Breast epithelium (tissue), 4 donors: ENCODE measurements at regions not wholly inside any gene's neighbourhood (a gene's known extent, or its start where the extent isn't known, plus 50 kb on each side); places are given as distances from the start of the nearest gene placed in this dataset.

Experiments used
- DNase-seq, 2 donors: peaks; one replicate each; pipeline ENCODE4 v3.0.0-alpha.2; 2019; ENCODE audit warnings: low spot score in 2 of 2
- H3K27ac ChIP-seq, 2 donors: fragments of 200-600 bp; sonication (generic) in 1 of 2; one replicate each; pipeline ENCODE4 v1.5.1; 2016 to 2019; ENCODE audit warnings: mild to moderate bottlenecking in 1 of 2
- H3K27me3 ChIP-seq, 2 donors: fragments of 200-600 bp; sonication (generic) in 1 of 2; one replicate each; pipeline versions ENCODE4 v1.5.1 to v1.6.0; 2017 to 2019; ENCODE audit warnings: control low read depth in 1 of 2, mild to moderate bottlenecking in 1 of 2
- H3K36me3 ChIP-seq: fragments of 200-600 bp; one replicate; pipeline ENCODE4 v1.5.1; 2019
- H3K4me1 ChIP-seq, 2 donors: fragments of 200-600 bp; sonication (generic); one replicate each; pipeline ENCODE4 v1.5.1; 2016 to 2019; ENCODE audit warnings: control low read depth in 1 of 2
- H3K4me3 ChIP-seq, 3 donors: fragments of 200-600 bp; sonication (generic); 1 replicate in 2 of 3; 2 replicates in 1 of 3; pipeline ENCODE4 v1.5.1; 2016 to 2019; ENCODE audit warnings: mild to moderate bottlenecking in 3 of 3, moderate library complexity in 2 of 3
- H3K9me3 ChIP-seq, 2 donors: fragments of 200-600 bp; sonication (generic) in 1 of 2; one replicate each; pipeline ENCODE4 v1.5.1; 2016 to 2019; ENCODE audit warnings: control low read depth in 1 of 2
- CTCF ChIP-seq, 3 donors: fragments of 450-650 bp; IDR thresholded peaks; one replicate each; pipeline ENCODE4 v1.5.1; 2016 to 2017; ENCODE audit warnings: antibody characterized with exemption in 3 of 3, mild to moderate bottlenecking in 3 of 3, moderate library complexity in 3 of 3
- POLR2A ChIP-seq: fragments of 450-650 bp; IDR thresholded peaks from one replicate; pipeline ENCODE4 v1.6.1; 2016; ENCODE audit warnings: antibody characterized with exemption, mild to moderate bottlenecking, moderate library complexity
- POLR2AphosphoS5 ChIP-seq, 3 donors: sonication (generic); formaldehyde crosslinking; IDR thresholded peaks; one replicate each; pipeline ENCODE4 v1.6.1; 2017; ENCODE audit warnings: antibody characterized with exemption in 3 of 3
- intact Hi-C: fragments of 100-400 bp; cut with DNase I; formaldehyde crosslinking; loops from one replicate; pipeline ENCODE4 v1.15.1; 2023; ENCODE audit warnings: low total_unique reads

GRCh38 chr2:22995576-22995975 lies 389.4 kb upstream of the KLHL29 start:
- Histone ChIP-seq H3K27me3 (no peaks in the 10 kb centered on the region), H3K36me3 (no peaks in the 10 kb centered on the region), H3K9me3 (no peaks in the 10 kb centered on the region), H3K27ac (no peak overlapping the region), H3K4me1 (no peaks in the 10 kb centered on the region), H3K4me3 (no peak overlapping the region)
- intact Hi-C loops: no loop called here
- no peak for DNase-seq
- TF ChIP-seq CTCF (IDR thresholded peaks at IDR 0.05): no peak
- no peak for TF ChIP-seq POLR2A
- TF ChIP-seq POLR2AphosphoS5 (IDR thresholded peaks at IDR 0.05): no peak

- Histone ChIP-seq H3K4me1 (no peaks in the 10 kb centered on the region), H3K27me3 (no peaks in the 10 kb centered on the region), H3K4me3 (no peak overlapping the region), H3K9me3 (no peaks in the 10 kb centered on the region), H3K27ac (no peak overlapping the region), H3K36me3 (no peaks in the 10 kb centered on the region)
- intact Hi-C loops: no loop called here
- DNase-seq: no peak
- TF ChIP-seq POLR2AphosphoS5 (IDR thresholded peaks at IDR 0.05) (no peak), CTCF (IDR thresholded peaks at IDR 0.05) (no peak), POLR2A (no peak)
These were observed 388.1 kb upstream of the KLHL29 start for GRCh38 chr2:22996911-22997310.

- Histone ChIP-seq H3K27ac (no peak overlapping the region), H3K36me3 (no peaks in the 10 kb centered on the region), H3K4me1 (no peaks in the 10 kb centered on the region), H3K9me3 (no peaks in the 10 kb centered on the region), H3K4me3 (no peak overlapping the region), H3K27me3 (no peaks in the 10 kb centered on the region)
- intact Hi-C loops: no loop called here
- TF ChIP-seq POLR2AphosphoS5 (IDR thresholded peaks at IDR 0.05) (no peak), POLR2A (no peak), CTCF (IDR thresholded peaks at IDR 0.05) (no peak)
- DNase-seq: no peak
These were observed 386.6 kb upstream of the KLHL29 start for GRCh38 chr2:22998359-22998758.

- no peak for TF ChIP-seq POLR2A
- TF ChIP-seq POLR2AphosphoS5 (IDR thresholded peaks at IDR 0.05): no peak
- no peak for TF ChIP-seq CTCF (IDR thresholded peaks at IDR 0.05)
- Histone ChIP-seq H3K9me3 (no peaks in the 10 kb centered on the region), H3K4me1 (no peaks in the 10 kb centered on the region), H3K36me3 (no peaks in the 10 kb centered on the region), H3K4me3 (no peak overlapping the region), H3K27ac (no peak overlapping the region), H3K27me3 (no peaks in the 10 kb centered on the region)
- intact Hi-C loops: no loop called here
- DNase-seq: no peak
These were observed 385.0 kb upstream of the KLHL29 start for GRCh38 chr2:22999951-23000350.

- no peak for TF ChIP-seq POLR2AphosphoS5 (IDR thresholded peaks at IDR 0.05)
- TF ChIP-seq CTCF (IDR thresholded peaks at IDR 0.05): no peak
- no peak for TF ChIP-seq POLR2A
- intact Hi-C loops: no loop called here
- H3K27ac ChIP-seq: no peak overlapping the region
- DNase-seq: no peak
- no peaks in the 10 kb centered on the region for H3K4me1 ChIP-seq
- H3K9me3 ChIP-seq: no peaks in the 10 kb centered on the region
- H3K4me3 ChIP-seq: no peak overlapping the region
- H3K27me3 ChIP-seq: no peaks in the 10 kb centered on the region
- no peaks in the 10 kb centered on the region for H3K36me3 ChIP-seq
These were observed 382.7 kb upstream of the KLHL29 start for GRCh38 chr2:23002234-23002633.
